BJ (cell line): ENCODE measurements at regions not wholly inside any gene's neighbourhood (a gene's known extent, or its start where the extent isn't known, plus 50 kb on each side); places are given as distances from the start of the nearest gene placed in this dataset.

ENCODE experiments used
- CTCF ChIA-PET: fragments of 350-600 bp; formaldehyde crosslinking; extraction: SDS; loops from one replicate; lab custom pipeline; 2021; ENCODE audit warnings: antibody characterized with exemption, inconsistent platforms; lab: Yijun Ruan, JAX
- POLR2A ChIA-PET: fragments of 300-600 bp; sonication (Branson Sonifier 250); formaldehyde crosslinking; extraction: SDS; loops from one replicate; lab custom pipeline; 2021; ENCODE audit warnings: antibody characterized with exemption; lab: Charles Lee
- DNase-seq: peaks from one replicate; pipeline ENCODE4 v3.0.0-alpha.2; 2011; ENCODE audit warnings: low read depth
- H3K27me3 ChIP-seq: 2 replicates; pipeline ENCODE4 v1.6.0; 2011; ENCODE audit warnings: low read length; ENCODE audit not compliant: control insufficient read depth, insufficient read depth
- H3K36me3 ChIP-seq: 2 replicates; pipeline ENCODE4 v1.5.1; 2011; ENCODE audit warnings: low read length; ENCODE audit not compliant: control insufficient read depth, insufficient read depth
- H3K4me3 ChIP-seq: 2 replicates; pipeline ENCODE4 v1.5.1; 2011; ENCODE audit warnings: low read depth, mild to moderate bottlenecking, control low read depth, low read length
- TF ChIP-seq, protein P1 (sequence below): IDR thresholded peaks from 2 replicates; pipeline ENCODE4 v1.5.1; 2011; ENCODE audit warnings: low read depth, mild to moderate bottlenecking, control low read depth, inconsistent platforms, low read length, moderate library complexity; ENCODE audit not compliant: insufficient read depth

DNA sequence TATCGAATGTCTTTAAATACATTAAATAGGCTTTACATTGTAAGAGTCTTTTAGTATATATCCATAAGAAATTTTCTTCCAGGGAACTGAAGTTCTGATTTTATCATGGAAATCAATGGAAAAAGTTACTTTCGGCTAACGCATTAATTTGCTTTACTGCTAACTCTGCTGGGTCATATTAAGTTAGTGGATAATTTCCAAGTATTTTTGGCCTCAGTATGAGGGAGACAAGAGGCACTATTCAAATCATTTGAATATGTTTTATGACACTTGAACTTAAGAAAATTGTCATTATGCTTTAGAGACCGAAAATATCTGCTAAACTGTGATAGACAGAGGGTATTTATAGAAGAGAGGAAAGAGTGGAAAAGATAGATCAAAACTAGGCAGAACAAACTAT lies 237.5 kb downstream of the PCDH7 start:
- ChIA-PET POLR2A (no interaction called here), CTCF (no interaction called here)
- TF ChIP-seq, protein P1, sequence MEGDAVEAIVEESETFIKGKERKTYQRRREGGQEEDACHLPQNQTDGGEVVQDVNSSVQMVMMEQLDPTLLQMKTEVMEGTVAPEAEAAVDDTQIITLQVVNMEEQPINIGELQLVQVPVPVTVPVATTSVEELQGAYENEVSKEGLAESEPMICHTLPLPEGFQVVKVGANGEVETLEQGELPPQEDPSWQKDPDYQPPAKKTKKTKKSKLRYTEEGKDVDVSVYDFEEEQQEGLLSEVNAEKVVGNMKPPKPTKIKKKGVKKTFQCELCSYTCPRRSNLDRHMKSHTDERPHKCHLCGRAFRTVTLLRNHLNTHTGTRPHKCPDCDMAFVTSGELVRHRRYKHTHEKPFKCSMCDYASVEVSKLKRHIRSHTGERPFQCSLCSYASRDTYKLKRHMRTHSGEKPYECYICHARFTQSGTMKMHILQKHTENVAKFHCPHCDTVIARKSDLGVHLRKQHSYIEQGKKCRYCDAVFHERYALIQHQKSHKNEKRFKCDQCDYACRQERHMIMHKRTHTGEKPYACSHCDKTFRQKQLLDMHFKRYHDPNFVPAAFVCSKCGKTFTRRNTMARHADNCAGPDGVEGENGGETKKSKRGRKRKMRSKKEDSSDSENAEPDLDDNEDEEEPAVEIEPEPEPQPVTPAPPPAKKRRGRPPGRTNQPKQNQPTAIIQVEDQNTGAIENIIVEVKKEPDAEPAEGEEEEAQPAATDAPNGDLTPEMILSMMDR: no peak
- H3K27me3 ChIP-seq: no peaks in the 10 kb centered on the region
- DNase-seq: no peak
- no peak overlapping the region for H3K4me3 ChIP-seq
- no peaks in the 10 kb centered on the region for H3K36me3 ChIP-seq

DNA sequence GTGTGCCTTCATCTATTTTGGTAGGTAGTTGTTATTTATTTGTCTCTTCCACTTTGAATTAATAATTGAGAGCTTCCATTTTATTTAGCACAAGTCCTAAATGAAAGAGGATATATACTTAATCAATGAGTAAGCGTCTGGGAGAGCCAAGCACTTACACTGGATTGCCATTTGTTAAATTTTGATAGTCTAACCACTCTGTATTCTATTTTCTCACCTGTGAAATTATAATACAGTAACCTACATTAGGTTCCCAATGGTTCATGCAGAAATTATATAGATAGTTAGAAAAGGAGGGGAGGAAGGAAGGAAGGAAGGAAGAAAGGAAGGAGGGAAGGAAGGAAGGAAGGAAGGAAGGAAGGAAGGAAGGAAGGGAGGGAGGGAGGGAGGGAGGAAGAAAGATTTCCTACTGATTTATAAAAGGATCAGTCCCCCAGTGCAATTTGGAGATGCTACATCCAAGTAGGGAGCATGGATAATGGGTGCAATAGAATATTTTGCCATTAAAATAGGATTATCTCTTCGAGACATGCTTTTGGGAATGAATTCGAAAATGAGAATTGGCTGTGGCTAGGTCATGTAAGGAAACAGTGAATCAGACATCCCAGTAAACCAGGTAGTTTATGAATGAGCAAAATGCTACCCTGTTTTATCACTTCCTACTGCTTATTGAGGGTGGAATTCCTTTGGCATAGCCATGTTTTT lies 239.8 kb downstream of the PCDH7 start:
- TF ChIP-seq, protein P1: no peak
- H3K36me3 ChIP-seq: no peaks in the 10 kb centered on the region
- H3K27me3 ChIP-seq: no peaks in the 10 kb centered on the region
- H3K4me3 ChIP-seq: no peak overlapping the region
- no peak for DNase-seq
- POLR2A ChIA-PET: no interaction called here
- CTCF ChIA-PET: no interaction called here

DNA sequence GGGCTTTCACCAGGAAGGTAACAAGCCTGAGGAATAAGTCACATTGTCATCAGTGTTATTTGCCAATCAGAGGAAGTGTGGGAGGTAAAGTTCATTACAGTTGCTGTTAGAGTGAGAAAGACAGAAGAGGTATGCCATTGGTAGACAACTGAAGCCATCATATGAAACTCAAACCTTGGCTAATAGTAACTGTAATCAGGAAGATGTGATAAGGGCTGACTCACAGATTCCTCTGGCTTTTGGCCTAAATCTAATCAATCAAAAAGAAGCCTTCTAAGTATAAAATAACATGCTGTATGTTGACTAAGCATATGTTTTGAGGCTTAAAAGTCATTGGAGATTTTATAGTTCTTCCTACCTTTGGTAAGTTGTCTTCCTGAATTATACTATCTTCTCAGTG lies 242.8 kb downstream of the PCDH7 start:
- CTCF ChIA-PET: no interaction called here
- DNase-seq: no peak
- POLR2A ChIA-PET: no interaction called here

DNA sequence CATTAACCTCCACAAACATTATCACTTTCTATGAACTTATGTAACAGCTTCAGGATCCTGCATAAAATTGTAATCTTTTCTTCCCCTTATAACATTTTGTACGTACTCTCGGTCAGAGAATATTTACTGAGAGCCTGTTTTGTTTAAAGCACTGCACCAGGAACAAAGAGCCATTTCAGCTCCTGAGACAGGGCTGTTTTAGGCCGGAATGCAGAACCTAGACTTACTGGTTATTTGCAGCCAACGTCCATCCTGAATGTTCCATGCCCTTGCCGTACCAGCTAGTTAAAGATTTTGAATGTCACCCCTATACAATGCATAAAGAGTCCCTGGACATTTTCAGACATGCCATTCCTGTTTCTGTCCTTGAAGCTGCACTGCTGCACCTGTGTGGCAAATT lies 248.8 kb downstream of the PCDH7 start:
- H3K27me3 ChIP-seq: no peaks in the 10 kb centered on the region
- ChIA-PET POLR2A (no interaction called here), CTCF (interaction anchor here (1.0 kb wide), 1 partner anchor 35 kb away, joined by 3 read pairs; no protein-coding TSS in a partner anchor)

More for the DNA sequence above, 242.8 kb downstream of the PCDH7 start:
- H3K36me3 ChIP-seq: no peaks in the 10 kb centered on the region
- TF ChIP-seq, protein P1: no peak
- no peak overlapping the region for H3K4me3 ChIP-seq
- H3K27me3 ChIP-seq: no peaks in the 10 kb centered on the region

DNA sequence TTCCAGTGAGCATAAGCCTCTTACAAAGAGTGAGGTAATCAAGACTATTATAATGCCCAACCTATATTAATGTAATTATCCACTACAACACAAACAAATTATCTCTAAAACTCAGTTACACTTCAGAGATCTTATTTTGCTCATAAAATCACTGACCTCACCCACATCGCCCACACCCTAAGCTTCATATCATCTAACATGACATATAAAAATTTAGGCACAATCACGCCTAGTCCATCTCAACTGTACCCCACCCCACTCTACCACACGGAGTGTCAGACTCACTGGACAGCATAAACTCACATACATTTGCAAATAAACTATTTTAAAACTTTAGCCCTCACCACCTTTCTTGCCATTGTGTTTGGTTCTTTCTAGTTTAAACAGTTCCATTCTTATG lies 252.4 kb downstream of the PCDH7 start:
- no peak for DNase-seq
- ChIA-PET POLR2A (no interaction called here), CTCF (no interaction called here)
- Histone ChIP-seq H3K36me3 (no peaks in the 10 kb centered on the region), H3K27me3 (no peaks in the 10 kb centered on the region), H3K4me3 (no peak overlapping the region)
- TF ChIP-seq, protein P1: no peak

More for the DNA sequence above, 248.8 kb downstream of the PCDH7 start:
- DNase-seq: no peak
- Histone ChIP-seq H3K36me3 (no peaks in the 10 kb centered on the region), H3K4me3 (no peak overlapping the region)
- TF ChIP-seq, protein P1: no peak
